GM19025 (cell line): ENCODE measurements at regions not wholly inside any gene's neighbourhood (a gene's known extent, or its start where the extent isn't known, plus 50 kb on each side); places are given as distances from the start of the nearest gene placed in this dataset.

Experiments used
- ATAC-seq: cut with Tn5 transposase; IDR thresholded peaks from one replicate; pipeline ENCODE4 v1.9.1; 2021; ENCODE audit warnings: mild to moderate bottlenecking, low read depth, moderate library complexity; ENCODE audit not compliant: unreplicated experiment

DNA sequence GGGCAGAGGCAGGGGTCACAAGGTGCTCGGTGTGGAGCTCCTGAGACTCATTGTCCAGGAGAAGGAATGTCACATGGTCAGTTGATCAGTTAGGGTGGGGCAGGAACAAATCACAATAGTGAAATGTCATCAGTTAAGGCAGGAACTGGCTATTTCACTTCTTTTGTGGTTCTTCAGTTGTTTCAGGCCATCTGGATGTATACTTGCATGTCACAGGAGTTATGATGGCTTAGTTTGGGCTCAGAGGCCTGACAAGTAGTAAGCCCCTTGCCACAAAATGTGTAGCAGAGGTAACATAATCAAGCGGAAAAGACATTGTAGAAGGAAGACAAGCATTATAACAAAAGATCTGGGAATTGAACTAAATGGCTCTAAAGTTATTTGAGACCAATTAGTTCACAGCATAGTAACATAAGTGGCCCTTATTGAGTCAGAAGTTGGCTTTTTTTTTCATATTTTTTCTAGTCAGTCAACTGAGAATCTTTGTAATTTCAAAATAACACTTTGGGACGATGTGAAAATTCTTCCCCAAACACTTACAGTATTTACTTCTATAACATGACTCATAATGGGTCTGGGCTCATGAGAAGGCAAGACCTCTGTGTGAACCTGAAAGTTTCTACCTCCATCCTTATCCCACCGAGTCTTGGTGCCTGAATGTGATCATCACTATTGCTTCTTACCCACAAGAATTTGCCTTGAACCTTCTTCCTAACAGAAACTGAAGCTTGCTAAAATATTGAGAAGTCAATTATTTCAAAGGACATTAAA is 137.0 kb upstream of the DPT start:
- ATAC-seq: no peak

DNA sequence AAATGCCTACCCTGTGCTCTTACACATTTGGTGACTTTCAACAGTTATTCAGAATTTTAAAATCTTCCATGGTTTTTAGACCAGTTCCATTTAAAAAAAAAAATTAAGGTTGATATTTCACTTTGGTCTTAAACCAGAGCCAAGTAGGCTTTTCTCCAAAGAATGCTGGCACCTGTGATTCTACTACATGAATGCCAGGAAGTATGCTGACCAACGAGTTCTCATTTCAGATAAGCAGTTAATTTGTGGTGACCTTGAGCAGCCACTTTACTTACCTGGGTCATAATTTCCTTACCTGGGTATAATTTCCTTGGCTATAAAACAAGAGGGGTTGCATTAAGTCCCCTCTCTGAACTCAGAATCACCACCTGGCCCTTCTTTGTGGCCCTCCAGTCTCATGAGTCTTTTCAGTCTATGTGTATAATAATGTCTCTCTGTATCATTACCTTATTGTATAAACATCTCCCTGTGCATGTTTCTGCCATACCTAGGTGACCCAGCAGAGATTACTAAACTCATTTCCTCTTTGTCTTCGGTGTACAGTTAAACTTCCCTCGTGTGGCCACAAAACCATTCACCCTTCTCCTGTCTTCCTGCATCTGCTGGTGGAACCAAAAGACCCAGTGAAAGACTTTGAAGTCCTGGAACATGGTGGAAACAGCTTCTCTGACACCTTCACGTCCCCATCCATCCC is 139.1 kb upstream of the DPT start:
- ATAC-seq: no peak

DNA sequence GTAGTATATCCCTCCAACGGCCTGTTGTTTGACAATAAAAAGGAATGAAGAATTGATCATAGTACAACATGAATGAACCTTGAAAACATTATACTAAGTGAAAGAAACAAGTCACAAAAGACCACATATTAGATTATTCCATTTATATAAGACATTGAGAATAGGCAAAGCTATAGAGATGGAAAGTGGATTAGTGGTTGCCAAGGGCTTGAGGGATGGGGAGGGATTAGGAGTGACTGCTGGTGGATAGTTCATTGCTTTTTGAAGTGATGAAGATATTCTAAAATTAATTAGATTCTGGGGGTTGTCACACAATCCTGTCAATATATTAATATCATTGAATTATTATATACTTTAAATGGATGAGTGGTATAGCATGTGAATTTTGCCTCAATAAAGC is 142.5 kb upstream of the DPT start:
- ATAC-seq: no peak

DNA sequence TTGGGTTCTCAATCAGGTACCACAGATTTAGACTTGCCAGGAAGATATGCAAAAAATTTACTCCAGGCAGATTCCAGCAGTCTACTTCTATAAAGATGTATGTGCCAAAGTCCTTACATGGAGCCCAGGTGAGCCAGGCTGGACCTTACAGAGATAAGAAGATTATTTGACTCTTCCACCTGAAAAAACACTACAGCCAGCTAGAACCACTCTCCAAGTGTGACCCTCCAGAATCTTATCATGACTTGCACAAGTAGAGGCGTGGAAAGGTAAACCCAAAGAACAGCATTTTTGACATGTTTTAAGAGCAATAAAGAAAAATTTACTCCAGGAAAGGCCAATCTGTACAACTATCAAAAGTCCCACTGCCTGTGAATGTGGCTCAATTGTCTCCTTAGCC is 146.8 kb upstream of the DPT start:
- ATAC-seq: no peak

DNA sequence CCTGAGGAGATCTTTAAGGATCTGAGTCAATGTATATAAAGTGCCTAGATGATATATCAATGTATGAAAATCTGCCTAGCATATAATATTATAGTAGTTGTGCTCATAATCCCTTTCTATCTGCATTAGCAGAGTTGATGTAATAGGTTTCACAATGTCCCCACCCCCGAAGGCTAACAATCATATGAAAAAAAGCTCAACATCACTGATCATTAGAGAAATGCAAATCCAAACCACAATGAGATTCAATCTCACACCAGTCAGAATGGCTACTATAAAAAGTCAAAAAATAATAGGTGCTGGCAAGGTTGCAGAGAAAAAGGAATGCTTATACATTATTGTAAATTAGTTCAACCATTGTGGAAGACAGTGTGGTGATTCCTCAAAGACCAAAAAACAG is 147.8 kb upstream of the DPT start:
- no peak for ATAC-seq

DNA sequence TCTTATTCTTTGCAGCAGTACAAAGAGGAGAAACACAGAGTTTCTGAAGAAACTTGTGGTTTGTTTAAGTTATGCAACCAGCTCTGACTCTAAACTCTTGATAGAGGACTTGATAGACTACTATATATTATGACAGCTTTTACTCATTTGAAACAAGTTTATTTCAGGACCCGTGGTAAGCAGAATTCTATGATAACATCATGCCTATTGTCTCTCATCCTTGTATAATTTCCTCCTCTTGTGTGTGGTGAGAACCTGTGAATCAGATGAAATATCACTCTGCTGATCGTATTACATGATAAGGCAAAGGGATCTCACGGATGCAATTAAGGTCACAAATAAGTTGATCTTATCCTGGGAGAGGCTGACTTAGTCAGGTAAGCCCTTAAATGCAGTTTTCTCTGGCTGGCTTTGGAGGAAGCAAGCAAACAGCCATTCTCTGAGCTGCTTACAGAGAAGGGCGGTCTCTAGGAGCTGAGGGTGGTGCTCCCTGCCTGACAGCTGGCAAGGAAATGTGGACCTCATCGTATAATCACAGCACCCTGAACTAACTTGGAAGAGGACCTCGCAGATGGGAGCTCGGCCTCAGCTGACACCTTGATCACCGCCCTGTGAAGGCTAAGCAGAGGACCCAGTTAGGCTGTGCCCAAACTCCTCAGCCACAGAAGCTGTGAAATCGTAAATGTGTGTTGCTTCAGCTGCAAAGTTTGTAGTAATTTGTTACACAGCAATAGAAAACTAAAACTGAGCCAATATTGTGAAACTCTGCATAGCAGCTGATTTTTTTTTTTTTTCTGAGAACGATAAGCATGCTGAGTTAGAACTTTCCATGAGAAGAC is 151.1 kb upstream of the DPT start:
- ATAC-seq: no peak

DNA sequence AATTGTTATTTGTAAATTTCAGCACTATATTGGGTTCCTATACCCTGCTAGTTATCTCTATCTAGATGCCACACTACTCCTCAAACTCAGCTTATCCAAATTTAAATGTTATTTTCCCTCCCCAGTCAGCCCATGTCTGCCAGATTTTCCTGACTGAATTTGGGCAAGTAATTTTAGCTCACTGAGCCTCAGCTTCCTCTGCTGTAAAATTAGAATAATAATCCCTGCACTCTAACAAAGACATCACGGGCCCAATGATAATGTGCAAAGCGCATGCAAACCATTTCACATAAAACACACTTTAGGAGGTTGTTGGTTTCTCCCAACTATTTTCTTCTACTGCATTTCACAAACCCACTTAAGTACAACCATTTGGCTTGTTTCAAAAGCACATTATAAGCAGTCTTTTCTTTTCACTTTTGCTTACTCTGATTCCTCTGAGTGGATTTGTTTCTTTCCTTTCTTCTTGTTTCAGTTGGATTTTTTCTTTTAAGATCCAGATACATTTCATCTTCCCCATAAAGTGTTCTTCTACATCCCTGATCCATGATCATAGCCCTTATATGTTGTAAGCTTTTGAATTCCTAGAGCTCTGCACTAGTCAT is 152.8 kb upstream of the DPT start:
- no peak for ATAC-seq

DNA sequence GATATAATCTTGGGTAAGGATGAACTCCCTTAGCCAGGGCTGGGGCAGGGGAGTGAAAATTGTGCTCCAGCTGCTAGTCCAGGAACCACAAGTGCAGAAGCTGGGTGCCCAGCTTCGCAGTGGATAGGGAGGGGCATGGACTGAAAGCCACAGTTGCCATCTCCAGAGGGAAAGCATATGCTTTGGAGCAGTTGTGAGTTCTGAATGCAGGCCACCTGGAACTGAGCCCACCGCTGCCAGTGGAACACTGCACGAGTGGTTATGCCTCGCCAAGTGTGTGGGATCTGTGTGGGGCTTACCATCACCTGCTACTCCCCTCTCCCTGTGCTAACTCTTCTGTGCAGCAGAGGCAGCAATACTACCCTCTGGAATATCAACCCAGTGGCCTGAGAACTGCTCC is 158.4 kb upstream of the DPT start:
- no peak for ATAC-seq

DNA sequence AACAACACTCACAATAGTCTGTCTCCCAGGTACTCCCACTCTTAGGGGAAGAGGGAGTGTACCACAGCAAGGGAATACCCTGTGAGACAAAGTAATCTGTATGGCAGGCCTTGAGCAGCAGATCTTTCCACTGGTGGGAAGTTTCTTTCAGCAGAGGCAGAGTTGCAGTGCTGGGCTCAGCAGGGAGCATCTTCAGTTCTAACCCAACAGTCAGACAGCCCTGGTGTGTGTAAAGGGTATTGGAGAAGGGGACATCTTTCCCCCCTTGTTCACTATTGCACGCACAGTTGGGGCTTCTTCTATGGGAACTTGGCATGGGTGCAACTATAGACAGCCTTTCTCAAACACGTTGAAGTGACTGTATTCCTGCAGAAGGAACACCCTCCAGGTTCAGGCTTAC is 159.4 kb upstream of the DPT start:
- ATAC-seq: no peak

DNA sequence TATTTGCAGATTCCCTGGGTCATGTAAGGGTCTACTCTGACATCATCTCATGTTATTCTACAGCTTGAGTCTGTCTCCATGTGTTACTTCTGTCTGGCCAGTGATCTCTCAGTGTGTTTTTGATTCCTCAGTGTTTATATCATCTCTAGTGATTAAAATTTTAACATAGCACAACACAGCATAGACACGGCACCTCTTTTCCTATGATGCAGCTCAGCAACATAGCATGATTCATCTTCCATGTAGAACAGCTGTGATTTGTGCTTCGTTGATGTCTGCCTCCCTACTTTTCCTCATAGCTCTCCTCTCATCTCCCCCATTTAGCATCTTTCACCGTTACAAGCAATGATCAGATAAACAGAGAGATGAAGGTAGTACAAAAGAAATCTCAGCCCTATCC is 163.9 kb upstream of the DPT start:
- no peak for ATAC-seq

DNA sequence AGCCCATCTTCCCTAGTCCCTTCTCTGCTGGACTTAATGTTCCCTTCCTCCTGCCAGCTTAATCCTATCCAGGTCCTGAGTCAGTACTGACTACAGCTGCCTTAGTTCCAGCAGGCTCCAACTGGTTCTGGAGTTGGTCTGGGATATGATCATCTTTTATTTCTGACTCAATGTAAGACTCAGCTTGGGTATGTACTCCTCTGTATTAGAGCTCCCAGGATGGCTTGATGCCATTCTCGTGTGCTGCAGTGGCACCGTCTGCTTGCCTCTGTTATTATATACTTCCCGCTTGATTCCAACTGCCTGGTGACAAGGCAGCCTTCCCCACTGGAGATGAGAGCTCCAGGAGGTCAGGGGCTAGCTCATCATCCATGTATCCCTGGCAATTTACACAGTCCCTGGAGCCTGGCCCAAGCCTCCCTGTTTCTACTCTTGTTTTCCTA is 164.4 kb upstream of the DPT start:
- no peak for ATAC-seq

DNA sequence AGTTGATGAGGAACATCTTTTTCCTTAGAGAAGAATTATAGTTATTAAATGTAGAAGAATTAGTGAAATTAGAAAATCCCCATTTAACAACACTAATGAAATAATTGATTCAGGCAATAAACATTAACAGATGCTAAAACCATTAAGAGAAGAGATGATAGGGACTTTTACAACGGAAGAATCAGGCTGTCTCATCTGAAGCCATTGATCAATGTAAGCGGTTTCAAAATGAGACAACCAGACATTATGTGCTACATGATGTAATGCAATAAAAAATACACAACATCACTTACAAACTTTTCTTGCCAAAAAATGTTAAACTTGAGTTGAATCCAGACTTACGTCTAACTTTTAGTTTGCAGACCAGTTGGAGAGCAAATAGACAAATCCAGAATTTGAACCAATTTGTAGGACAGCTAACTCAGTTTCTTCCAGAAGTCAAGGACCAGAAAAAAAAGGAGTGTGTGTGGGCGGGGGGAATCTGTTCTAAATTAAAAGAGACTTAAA is 165.4 kb upstream of the DPT start:
- ATAC-seq: no peak

DNA sequence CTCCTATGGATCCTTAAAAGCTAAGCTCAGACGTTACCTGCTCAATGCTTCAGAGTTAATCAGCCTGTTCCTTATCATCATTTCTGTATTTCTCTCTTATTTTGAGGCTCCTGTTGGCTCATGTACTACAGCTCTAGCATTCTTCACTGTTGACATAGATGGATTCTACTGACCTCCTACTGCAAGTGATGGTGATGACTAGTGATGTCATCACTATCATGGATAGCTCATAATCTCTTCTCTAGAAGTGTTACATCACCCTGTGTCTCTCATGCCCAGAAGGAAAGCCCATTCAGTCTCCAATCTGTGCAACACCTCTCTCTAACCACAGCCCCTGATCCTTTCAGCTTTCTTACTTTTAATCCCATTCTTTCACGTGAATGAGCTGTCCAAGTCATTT is 168.2 kb upstream of the DPT start:
- ATAC-seq: no peak

DNA sequence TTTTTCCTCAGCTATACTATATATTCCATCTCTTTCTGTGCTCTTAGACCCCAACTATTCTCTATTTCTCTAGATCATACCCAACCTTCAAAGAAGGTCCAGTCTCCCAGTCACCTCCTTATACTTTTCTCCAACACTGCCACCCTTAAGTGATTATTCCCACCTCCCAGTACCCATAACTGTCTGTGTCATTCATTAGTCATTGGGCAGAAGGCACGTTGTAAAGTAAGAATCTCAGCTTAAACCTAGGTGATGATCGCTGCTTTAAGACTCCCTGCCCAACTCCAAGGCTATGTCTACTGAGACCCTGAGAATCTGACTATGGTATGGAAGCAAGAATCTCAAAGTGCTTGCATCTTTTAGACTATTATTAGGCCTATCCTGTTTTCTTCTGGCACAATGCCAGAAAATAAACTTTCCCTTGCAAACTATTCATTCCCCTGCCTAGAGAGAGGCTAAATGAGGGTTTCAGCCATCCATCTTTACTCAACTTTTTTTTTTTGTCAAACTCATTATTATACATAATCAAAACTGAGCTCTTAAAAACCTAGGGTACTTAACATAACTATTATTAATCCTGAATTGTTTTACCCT is 174.3 kb upstream of the DPT start:
- no peak for ATAC-seq

DNA sequence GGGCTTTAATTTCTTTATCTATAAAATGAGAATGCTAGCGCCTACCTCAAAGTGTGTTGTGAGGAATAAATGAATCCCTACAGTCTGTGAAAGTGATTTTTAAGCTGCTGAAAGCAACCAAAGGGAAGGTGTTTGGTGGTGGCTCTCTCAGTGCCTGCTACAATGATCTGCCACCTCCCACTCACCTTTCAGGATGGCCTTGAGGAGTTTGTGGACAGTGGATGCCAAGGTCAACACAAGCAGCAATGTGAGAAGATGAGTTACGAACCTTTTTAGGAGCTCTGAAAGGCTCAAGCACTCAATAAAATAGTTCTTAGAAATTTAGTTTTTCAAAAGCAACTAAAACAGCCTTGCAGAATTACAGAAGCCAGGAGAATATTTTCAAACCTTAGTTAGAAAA is 176.6 kb upstream of the DPT start:
- no peak for ATAC-seq

DNA sequence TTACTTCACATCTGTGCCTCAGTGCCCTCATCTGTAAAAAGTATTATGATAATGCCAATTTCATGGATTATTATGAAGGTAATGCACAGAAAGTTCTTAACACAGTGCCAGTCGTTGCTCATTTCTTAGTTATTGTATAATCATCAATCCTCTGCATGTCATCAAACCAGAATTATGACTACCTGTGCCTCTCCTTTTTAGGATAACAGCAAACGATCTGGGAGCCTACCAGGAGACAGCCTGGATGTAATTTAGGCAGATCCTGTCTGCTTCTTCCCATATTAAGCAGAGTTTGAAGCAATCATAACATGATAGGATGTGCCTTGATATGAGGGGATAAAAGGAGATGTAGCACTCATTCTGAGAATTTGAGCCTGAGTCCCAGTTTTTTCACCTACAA is 177.4 kb upstream of the DPT start:
- ATAC-seq: no peak

DNA sequence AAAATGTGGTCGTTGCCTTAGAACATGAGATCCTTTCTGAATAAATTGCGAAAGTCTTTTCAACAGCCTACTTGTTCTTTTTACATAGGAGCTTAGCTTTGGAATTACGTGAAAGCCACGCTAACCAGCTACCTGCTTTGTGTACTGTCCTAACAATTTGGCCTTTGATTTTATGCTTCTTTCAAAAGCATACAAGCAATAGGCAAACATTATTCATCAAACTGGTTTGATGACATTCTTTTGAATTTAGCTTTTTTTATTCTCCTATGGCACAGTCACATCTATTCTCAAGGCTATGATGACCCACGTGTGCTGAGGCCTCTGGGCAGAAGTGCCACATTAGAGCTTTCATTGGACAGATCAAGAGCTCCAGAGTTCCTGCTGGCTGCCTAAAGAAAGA is 178.0 kb upstream of the DPT start:
- ATAC-seq: no peak

DNA sequence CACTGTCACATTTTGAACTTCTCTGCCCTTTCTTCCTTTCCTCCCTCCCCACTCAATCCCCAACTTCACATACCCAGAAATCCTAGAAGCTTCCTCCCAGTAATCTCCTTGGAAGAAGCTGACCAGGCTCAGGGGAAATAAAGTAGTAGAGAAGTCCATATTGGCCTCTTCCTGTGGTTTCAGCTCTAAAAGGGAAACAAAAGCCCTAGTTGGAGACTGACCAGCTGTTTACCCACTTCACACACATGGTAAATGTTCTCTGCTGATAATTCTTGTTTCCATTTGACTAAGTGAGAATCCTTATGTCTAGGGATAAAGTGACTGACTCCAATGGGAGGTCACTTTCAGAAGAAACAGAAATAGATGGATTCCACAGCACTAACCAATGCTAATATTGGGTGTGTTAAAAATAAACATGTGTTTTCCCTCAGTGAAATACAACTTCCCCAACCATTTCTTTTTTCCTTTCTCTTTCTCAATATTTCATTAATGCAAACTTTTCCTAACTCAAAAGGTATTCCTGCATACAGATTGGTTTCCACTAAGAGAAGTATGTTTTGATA is 178.9 kb upstream of the DPT start:
- ATAC-seq: no peak

DNA sequence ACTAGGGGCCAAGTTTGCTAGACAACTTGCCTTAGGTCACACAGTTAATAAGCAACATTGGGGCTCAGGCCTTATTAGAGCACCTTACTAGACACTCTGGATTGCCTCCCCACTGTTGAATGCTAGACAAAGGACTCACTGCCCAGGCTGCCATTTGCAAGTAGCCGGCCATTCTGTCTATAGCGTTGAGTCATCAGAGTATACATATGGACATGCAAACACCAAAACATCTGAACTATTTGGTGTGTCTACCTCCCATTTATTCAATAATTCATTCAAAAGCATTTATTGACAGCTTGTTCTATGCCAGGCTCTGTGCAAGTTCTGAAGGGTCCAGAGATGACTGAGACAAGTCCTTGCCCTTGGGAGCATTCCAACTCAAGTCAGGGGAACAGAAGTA is 181.4 kb upstream of the DPT start:
- ATAC-seq: no peak

DNA sequence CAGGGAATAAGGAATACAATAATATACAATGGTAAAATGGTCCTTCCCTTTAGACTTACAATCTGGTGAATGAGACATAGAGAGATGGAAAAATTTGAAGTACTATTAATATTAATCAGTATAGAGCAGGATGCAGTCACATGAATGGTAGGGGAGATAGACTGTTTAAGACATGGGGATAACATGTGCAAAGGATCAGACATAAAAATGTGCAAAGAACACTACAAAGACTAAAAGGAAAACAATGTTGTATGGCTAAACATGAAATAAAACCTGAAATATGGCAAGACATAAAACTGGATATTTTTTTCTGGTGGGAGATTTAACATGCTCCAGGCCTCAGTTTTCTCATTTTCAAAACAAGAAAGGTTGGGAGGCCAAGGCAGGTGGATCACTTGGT is 182.4 kb upstream of the DPT start:
- ATAC-seq: no peak
